Heart left ventricle (tissue), 16 donors: ENCODE measurements at regions not wholly inside any gene's neighbourhood (a gene's known extent, or its start where the extent isn't known, plus 50 kb on each side); places are given as distances from the start of the nearest gene placed in this dataset.

Experiments
- ATAC-seq, 4 donors: fragments of 200-7000 bp; cut with Tn5 transposase; one replicate each; pipeline ENCODE4 v1.9.1; 2020 to 2022; ENCODE audit warnings: moderate library complexity in 4 of 4, mild to moderate bottlenecking in 3 of 4, moderate number of reproducible peaks in 1 of 4
- DNase-seq, 5 donors: peaks; one replicate each; pipeline ENCODE4 v3.0.0-alpha.2; 2020
- H3K27ac ChIP-seq, 12 donors: fragments of 200-600 bp; sonication (generic) in 4 of 12; one replicate each; pipeline versions ENCODE4 v1.5.0 to v1.8.0; 2016 to 2022; ENCODE audit warnings: mild to moderate bottlenecking in 2 of 12
- H3K27me3 ChIP-seq, 9 donors: fragments of 200-600 bp; sonication (generic) in 2 of 9; one replicate each; pipeline versions ENCODE4 v1.5.1 to v1.8.0; 2016 to 2022; ENCODE audit warnings: mild to moderate bottlenecking in 3 of 9
- H3K36me3 ChIP-seq, 9 donors: fragments of 200-600 bp; sonication (generic) in 2 of 9; one replicate each; pipeline versions ENCODE4 v1.5.0 to v1.8.0; 2018 to 2022; ENCODE audit warnings: mild to moderate bottlenecking in 2 of 9
- H3K4me1 ChIP-seq, 12 donors: fragments of 200-600 bp; sonication (generic) in 4 of 12; one replicate each; pipeline versions ENCODE4 v1.5.0 to v1.8.0; 2016 to 2022; ENCODE audit warnings: mild to moderate bottlenecking in 3 of 12
- H3K4me3 ChIP-seq, 12 donors: fragments of 200-600 bp; sonication (generic) in 4 of 12; one replicate each; pipeline versions ENCODE4 v1.5.0 to v1.8.0; 2017 to 2022; ENCODE audit warnings: mild to moderate bottlenecking in 9 of 12, moderate library complexity in 4 of 12
- H3K9me3 ChIP-seq, 12 donors: fragments of 200-600 bp; sonication (generic) in 4 of 12; one replicate each; pipeline versions ENCODE4 v1.5.0 to v1.8.0; 2016 to 2022; ENCODE audit warnings: mild to moderate bottlenecking in 1 of 12
- CTCF ChIP-seq, 12 donors: fragments of 200-600 bp; sonication (generic) in 4 of 12; IDR thresholded peaks; one replicate each; pipeline versions ENCODE4 v1.5.0 to v1.8.0; 2018 to 2022; ENCODE audit warnings: antibody characterized with exemption in 12 of 12, mild to moderate bottlenecking in 5 of 12
- POLR2A ChIP-seq, 2 donors: fragments of 450-650 bp; IDR thresholded peaks; one replicate each; pipeline ENCODE4 v1.6.1; 2017; ENCODE audit warnings: antibody characterized with exemption in 2 of 2, mild to moderate bottlenecking in 2 of 2, moderate library complexity in 2 of 2
- WGBS, 4 donors: extraction: QIAGEN DNeasy Blood & Tissue Kit in 2 of 4; methylation state at CpG; one replicate each; pipeline versions ENCODE4 v1.1.5 to v1.1.7; 2013 to 2018; 5-methylcytosine and 5-hydroxymethylcytosine counted together
- intact Hi-C, 10 donors: fragments of 100-400 bp; cut with DNase I; formaldehyde crosslinking; loops; one replicate each; pipeline versions ENCODE4 v1.11.1 to v1.14.2; 2022
- donor health status: ischemic (EF 13 %, LVEDD 7.1; RV severe dilation, severe dysfunction).
- donor health status: healthy with polysubstance abuse.
- donor health status: DM: no; HTN: yes; CAD: no.
- donor health status: DM: no; HTN: no; CAD: no.
- donor health status: ischemic (EF 25% LVEDD 6.9; RV normal size, moderate dysfunction).
- donor health status: ischemic (EF 25% LVEDD 5.7; RV mildly dilated, moderate dysfunction).
- donor health status: healthy.
- donor health status: DM: yes; HTN: yes; CAD: no.
- donor health status: ischemic (EF 35%, LVEDD 5.7; RV mildly dilated, moderate dysfunction).
- donor health status: nonischemic (EF 11% LVEDD 7.7; RV severe dilation, severe dysfunction).
- donor health status: DM: yes; HTN: yes; CAD: no.
- donor health status: PGD.
- donor health status: ischemic (EF 29% LVEDD 5.4; RV normal size, mild dysfunction).
- donor health status: nonischemic (EF 23%, LVEDD 6.1; RV moderate dilation, normal function).

DNA sequence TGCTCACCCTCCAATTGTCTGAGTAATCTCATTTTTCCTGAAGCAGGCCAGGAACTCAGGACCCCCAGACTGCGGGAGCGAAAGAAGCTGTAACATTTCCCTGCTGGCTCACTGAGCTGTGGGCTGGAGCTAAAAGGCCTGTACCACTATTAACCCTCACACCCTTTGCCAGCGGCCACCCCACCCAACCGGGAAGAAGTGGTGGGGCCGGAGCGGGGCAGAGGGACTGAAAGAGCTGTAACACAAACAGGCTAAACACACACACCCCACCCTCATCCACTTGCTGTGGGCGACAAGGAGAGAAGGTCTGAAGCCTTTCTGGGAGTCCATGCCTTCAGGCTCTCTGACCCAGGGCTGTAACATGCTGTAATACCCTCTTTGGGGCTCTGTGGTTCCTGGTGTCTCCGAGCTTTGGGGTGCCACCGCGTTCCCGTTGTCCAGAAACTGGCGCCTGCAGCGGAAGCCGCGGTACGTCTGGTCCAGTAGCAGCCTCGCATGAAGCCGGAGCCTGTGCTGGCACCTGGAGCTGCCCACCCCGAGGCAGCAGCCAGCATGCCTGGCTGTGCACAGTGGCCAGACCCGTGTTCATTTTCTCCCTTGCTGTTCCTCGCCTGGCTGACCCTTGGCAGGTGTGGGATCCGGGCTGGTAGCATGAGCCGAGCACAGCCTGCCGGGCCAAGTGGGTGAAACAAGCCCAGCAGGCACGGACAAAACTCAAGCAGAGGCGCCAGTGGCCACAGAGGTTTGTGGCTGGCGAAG is 345.5 kb upstream of the MGAT4C start:
- Histone ChIP-seq H3K4me3 (no peak overlapping the region), H3K27ac (no peak overlapping the region), H3K9me3 (no peaks in the 10 kb centered on the region), H3K36me3 (no peaks in the 10 kb centered on the region), H3K27me3 (no peaks in the 10 kb centered on the region), H3K4me1 (no peaks in the 10 kb centered on the region)
- ATAC-seq = no peak
- intact Hi-C loops = no loop called here
- DNase-seq = peak in 1 of 5 donors; percentile 58
- 91 to 95% (median 95%) methylated on average over 21 to 27 of the region's 27 CpGs for WGBS, 4 donors
- no peak for TF ChIP-seq POLR2A (IDR thresholded peaks at IDR 0.05)
- no peak for TF ChIP-seq CTCF (IDR thresholded peaks at IDR 0.05)

DNA sequence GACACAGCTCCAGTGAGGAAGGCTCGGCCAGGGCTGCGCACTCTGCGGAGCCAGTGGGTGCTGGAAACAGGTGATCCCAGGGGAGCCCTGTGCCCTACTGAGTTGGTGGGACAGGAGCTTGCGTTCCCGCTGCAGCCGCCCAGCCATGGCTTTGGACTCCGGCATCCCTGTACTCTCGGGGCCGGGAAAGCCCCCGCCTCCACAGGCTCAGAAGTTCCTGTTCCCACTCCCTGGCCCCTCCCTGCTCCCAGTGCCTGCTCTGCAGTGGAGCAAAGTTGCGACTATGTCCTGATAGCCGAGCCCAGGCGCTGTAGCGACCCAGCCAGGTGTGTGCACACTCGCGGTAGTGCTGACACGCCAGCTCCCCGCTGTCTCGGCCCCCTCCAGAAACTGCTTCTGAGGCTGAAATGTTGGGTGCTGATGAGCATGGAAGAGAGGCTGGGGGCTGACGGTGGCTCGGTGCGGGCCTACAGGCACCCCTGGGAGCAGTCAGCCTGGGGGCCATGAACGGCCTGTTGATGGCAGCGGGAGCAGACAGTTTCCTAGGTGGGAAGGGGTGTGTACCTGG is 344.6 kb upstream of the MGAT4C start:
- Histone ChIP-seq H3K4me1 (no peaks in the 10 kb centered on the region), H3K9me3 (no peaks in the 10 kb centered on the region), H3K4me3 (no peak overlapping the region), H3K27ac (no peak overlapping the region), H3K27me3 (no peaks in the 10 kb centered on the region), H3K36me3 (no peaks in the 10 kb centered on the region)
- no peak for TF ChIP-seq CTCF (IDR thresholded peaks at IDR 0.05)
- WGBS, 4 donors = 92 to 98% (median 95%) methylated on average over 10 to 24 of the region's 24 CpGs
- intact Hi-C loops = no loop called here
- ATAC-seq (no peak), DNase-seq (peak in 2 of 5 donors; percentile 17 to 25)

DNA sequence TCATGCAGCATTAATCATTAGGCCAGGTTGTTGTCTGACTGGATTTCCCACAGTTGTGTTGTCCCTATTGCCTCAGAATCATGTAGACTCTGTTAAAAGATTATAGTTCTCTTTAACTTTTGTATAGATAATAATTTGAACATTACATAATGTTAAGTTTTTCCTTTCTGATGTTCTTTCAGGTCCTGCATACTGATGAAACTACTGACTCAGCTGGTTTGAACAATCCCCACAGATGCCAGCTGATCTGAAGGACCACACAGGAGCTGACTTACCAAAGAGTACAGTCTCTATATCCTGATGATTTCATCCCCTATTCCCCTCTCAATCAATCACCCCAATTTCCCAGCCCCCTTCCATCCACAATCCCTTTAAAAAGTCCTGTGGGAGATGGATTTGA is 341.2 kb upstream of the MGAT4C start:
- Histone ChIP-seq H3K27me3 (no peaks in the 10 kb centered on the region), H3K36me3 (no peaks in the 10 kb centered on the region), H3K9me3 (no peaks in the 10 kb centered on the region), H3K4me1 (no peaks in the 10 kb centered on the region), H3K27ac (no peak overlapping the region), H3K4me3 (no peak overlapping the region)
- ATAC-seq = no peak
- TF ChIP-seq CTCF (IDR thresholded peaks at IDR 0.05) (no peak), POLR2A (IDR thresholded peaks at IDR 0.05) (no peak)
- intact Hi-C loops = no loop called here
- DNase-seq = no peak

- H3K27me3 ChIP-seq = no peaks in the 10 kb centered on the region
- TF ChIP-seq CTCF (IDR thresholded peaks at IDR 0.05) (no peak), POLR2A (IDR thresholded peaks at IDR 0.05) (no peak)
- H3K36me3 ChIP-seq = no peaks in the 10 kb centered on the region
- no peak overlapping the region for H3K27ac ChIP-seq
- intact Hi-C loops = no loop called here
- no peak overlapping the region for H3K4me3 ChIP-seq
- no peak for ATAC-seq
- no peak for DNase-seq
- no peaks in the 10 kb centered on the region for H3K9me3 ChIP-seq
- no peaks in the 10 kb centered on the region for H3K4me1 ChIP-seq
Observed at GRCh38 chr12:86590296-86590695, 334.1 kb upstream of the MGAT4C start.
